Adrenal gland (tissue), 9 donors: ENCODE measurements at regions not wholly inside any gene's neighbourhood (a gene's known extent, or its start where the extent isn't known, plus 50 kb on each side); places are given as distances from the start of the nearest gene placed in this dataset.
"Not testable (repeated sequence)": the region's sequence is repeated elsewhere in the genome, so short reads cannot be mapped to it uniquely, and the experiment has no call there.

Experiments used
- DNase-seq, 7 donors: peaks; one replicate each; pipeline ENCODE4 v3.0.0-alpha.2; 2019 to 2020
- H3K27ac ChIP-seq, 5 donors: fragments of 200-600 bp; sonication (generic) in 4 of 5; 1 replicate in 3 of 5; 2 replicates in 2 of 5; pipeline versions ENCODE4 v1.5.1 to v1.8.0; 2016 to 2020; ENCODE audit warnings: mild to moderate bottlenecking in 1 of 5
- H3K27me3 ChIP-seq: fragments of 200-600 bp; 2 replicates; pipeline ENCODE4 v1.8.0; 2021
- H3K36me3 ChIP-seq, 2 donors: fragments of 200-600 bp; replicated peaks in 1 of 2; 1 replicate in 1 of 2; 2 replicates in 1 of 2; pipeline versions ENCODE4 v1.5.1 to v1.8.0; 2018 to 2022
- H3K4me1 ChIP-seq, 2 donors: fragments of 200-600 bp; replicated peaks in 1 of 2; 1 replicate in 1 of 2; 2 replicates in 1 of 2; pipeline versions ENCODE4 v1.5.1 to v1.8.0; 2018 to 2021
- H3K4me3 ChIP-seq, 4 donors: fragments of 200-600 bp; sonication (generic) in 3 of 4; one replicate each; pipeline ENCODE4 v1.5.1; 2016 to 2018
- H3K9me3 ChIP-seq, 3 donors: fragments of 200-600 bp; sonication (generic) in 1 of 3; replicated peaks in 1 of 3; 1 replicate in 2 of 3; 2 replicates in 1 of 3; pipeline versions ENCODE4 v1.5.1 to v1.8.0; 2016 to 2021
- POLR2A ChIP-seq, 2 donors: fragments of 450-650 bp; IDR thresholded peaks; one replicate each; pipeline ENCODE4 v1.6.1; 2017; ENCODE audit warnings: antibody characterized with exemption in 2 of 2, mild to moderate bottlenecking in 2 of 2, moderate library complexity in 1 of 2
- WGBS, 4 donors: extraction: QIAGEN DNeasy Blood & Tissue Kit in 2 of 4; methylation state at CpG; one replicate each; pipeline versions ENCODE4 v1.1.5 to v1.1.7; 2013 to 2017; 5-methylcytosine and 5-hydroxymethylcytosine counted together
- intact Hi-C, 2 donors: fragments of 100-400 bp; cut with DNase I; formaldehyde crosslinking; loops; one replicate each; pipeline versions ENCODE4 v1.14.1 to v1.15.0; 2022 to 2023
- TF ChIP-seq, protein P1 (sequence below), 6 experiments: fragments of 450-650 bp in 4 of 6; fragments of 200-600 bp in 2 of 6; sonication (generic) in 1 of 6; IDR thresholded peaks; 1 replicate in 5 of 6; 2 replicates in 1 of 6; pipeline versions ENCODE4 v1.5.1 to v1.8.0; 2016 to 2021; ENCODE audit warnings: antibody characterized with exemption in 6 of 6, mild to moderate bottlenecking in 2 of 6, moderate library complexity in 1 of 6
- donor health status: healthy with polysubstance abuse.
- donor health status: Bipolar disorder and iron deficiency.
- donor health status: DM: yes; HTN: yes; CAD: no.
- donor health status: DM: no; HTN: no; CAD: no.
- donor health status: DM: no; HTN: no; CAD: no.

DNA sequence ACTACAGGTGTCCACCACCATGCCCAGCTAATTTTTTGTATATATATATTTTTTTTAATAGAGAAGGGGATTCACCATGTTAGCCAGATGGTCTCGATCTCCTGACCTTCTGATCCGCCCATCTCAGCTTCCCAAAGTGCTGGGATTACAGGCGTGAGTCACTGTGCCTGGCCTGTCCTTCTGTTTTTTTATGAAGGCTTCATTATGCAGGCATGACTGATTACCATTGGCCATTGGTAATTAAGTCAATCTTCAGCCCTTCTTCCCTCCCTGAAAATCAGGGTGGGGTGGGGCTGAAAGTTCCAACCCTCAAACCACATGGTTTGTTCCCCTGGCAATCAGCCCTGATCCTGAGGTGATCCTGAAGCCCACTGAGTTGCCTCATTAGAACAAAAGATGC lies 336.9 kb downstream of the PTTG2 start:
- H3K4me3 ChIP-seq = no peak overlapping the region
- no peak for TF ChIP-seq POLR2A (IDR thresholded peaks at IDR 0.05)
- TF ChIP-seq, protein P1, sequence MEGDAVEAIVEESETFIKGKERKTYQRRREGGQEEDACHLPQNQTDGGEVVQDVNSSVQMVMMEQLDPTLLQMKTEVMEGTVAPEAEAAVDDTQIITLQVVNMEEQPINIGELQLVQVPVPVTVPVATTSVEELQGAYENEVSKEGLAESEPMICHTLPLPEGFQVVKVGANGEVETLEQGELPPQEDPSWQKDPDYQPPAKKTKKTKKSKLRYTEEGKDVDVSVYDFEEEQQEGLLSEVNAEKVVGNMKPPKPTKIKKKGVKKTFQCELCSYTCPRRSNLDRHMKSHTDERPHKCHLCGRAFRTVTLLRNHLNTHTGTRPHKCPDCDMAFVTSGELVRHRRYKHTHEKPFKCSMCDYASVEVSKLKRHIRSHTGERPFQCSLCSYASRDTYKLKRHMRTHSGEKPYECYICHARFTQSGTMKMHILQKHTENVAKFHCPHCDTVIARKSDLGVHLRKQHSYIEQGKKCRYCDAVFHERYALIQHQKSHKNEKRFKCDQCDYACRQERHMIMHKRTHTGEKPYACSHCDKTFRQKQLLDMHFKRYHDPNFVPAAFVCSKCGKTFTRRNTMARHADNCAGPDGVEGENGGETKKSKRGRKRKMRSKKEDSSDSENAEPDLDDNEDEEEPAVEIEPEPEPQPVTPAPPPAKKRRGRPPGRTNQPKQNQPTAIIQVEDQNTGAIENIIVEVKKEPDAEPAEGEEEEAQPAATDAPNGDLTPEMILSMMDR (IDR thresholded peaks at IDR 0.05) = no peak
- no peaks in the 10 kb centered on the region for H3K36me3 ChIP-seq
- 68 to 85% (median 79%) methylated on average over 3 of the region's 3 CpGs for WGBS, 4 donors
- H3K9me3 ChIP-seq = peaks cover 0 to 27% (median 19%) of the 10 kb centered on the region in 3 donors
- no peaks in the 10 kb centered on the region for H3K27me3 ChIP-seq
- no peak overlapping the region for H3K27ac ChIP-seq
- no peaks in the 10 kb centered on the region for H3K4me1 ChIP-seq
- intact Hi-C loops = no loop called here
- DNase-seq = no peak

DNA sequence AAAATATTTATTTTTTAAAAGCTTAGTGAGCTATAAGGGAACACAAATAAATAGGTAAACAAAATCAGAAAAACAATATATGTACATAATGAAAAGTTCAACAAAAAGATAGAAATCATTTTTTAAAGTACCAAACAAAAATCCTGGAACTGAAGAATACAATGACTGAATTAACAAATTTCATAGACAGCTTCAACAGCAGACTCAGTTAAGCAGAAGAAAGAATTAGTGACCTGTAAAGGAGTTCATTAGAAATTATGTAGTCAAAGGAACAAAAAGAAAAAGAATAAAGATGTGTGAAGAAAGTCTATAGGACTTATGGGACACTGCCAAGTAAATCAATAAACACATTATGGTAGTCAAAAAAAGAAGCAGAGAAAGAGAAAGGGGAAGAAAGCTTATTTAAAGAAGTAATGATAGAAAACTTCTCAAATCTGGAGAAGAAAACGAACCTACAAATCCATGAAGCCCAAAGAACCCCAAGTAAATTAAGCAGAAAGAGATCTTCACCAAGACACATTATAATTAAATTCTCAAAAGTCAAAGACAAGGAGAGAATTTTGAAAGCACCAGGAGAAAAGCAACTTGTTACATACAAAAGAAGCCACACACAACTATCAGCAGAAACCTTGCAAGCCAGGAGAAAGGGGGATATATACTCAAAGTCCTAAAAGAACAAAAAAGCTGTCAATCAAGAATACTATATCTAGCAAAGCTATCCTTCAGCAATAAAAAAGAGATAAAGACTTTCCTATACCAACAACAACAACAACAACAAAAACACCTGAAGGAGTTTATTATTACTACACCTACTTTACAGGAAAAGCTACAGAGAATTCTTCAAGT lies 338.9 kb downstream of the PTTG2 start:
- Histone ChIP-seq H3K27ac (no peak overlapping the region), H3K27me3 (no peaks in the 10 kb centered on the region), H3K9me3 (peaks cover 0 to 20% (median 19%) of the 10 kb centered on the region in 3 donors), H3K4me3 (no peak overlapping the region), H3K4me1 (no peaks in the 10 kb centered on the region), H3K36me3 (no peaks in the 10 kb centered on the region)
- WGBS, 4 donors = 38 to 85% (median 44%) methylated on average over 1 of the region's 1 CpG
- TF ChIP-seq, protein P1 (IDR thresholded peaks at IDR 0.05) = no peak
- TF ChIP-seq POLR2A (IDR thresholded peaks at IDR 0.05) = no peak
- DNase-seq = no peak
- intact Hi-C loops = no loop called here

DNA sequence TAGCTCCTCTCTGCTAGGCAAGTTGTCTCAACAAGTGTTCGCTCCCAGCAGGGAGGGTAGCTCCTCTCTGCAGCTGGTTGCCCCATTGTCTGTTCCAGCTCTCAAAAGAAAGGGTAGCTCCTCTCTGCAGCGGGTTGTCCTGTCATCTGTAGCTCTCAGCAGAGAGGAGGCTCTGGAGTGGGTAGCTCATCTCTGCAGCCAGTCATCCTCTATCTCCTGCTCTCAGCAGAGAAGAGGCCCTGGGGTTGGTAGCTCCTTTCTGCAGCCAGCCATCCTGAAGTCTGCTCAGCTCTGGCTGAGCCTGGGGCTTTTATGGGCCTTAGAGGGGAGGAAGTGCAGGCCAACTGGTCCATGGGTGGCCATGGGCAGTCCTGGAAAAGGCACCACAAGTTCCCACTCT lies 342.7 kb downstream of the PTTG2 start:
- H3K9me3 ChIP-seq = peaks cover 0 to 19% (median 19%) of the 10 kb centered on the region in 3 donors
- no peak for DNase-seq
- intact Hi-C loops = no loop called here
- no peaks in the 10 kb centered on the region for H3K4me1 ChIP-seq
- H3K27me3 ChIP-seq = no peaks in the 10 kb centered on the region
- no peak overlapping the region for H3K27ac ChIP-seq
- H3K36me3 ChIP-seq = no peaks in the 10 kb centered on the region
- TF ChIP-seq, protein P1 (IDR thresholded peaks at IDR 0.05) = no peak
- TF ChIP-seq POLR2A (IDR thresholded peaks at IDR 0.05) = no peak
- H3K4me3 ChIP-seq = no peak overlapping the region
- WGBS, 4 donors = 73 to 93% (median 87%) methylated on average over 2 of the region's 2 CpGs

DNA sequence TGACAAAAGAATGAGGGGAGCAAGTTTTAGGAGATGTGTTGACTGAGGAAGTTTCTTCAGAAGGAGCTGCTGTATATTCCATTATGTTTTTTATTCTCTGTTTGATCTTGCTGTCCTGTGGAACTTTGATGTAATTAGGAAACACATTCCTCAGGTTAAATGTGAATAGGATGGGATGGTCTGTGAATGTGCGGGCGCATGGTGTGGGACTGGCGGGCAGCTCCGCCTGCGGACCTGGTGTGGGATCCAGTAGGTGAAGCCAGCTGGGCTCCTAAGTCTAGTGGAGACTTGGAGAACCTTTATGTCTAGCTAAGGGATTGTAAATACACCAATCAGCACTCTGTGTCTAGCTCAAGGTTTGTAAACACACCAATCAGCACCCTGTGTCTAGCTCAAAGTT lies 344.3 kb downstream of the PTTG2 start:
- H3K27ac ChIP-seq, DNase-seq, H3K27me3 ChIP-seq, H3K4me3 ChIP-seq, H3K4me1 ChIP-seq, H3K36me3 ChIP-seq, intact Hi-C loops, H3K9me3 ChIP-seq: not testable (repeated sequence)
- 99 to 100% (median 99%) methylated on average over 5 of the region's 5 CpGs for WGBS, 4 donors
